NCI-H1092 (cell line): ENCODE measurements at regions not wholly inside any gene's neighbourhood (a gene's known extent, or its start where the extent isn't known, plus 50 kb on each side); places are given as distances from the start of the nearest gene placed in this dataset.

ENCODE experiments used
- DNase-seq: peaks from one replicate; lab custom pipeline; 2025; lab: John Stamatoyannopoulos, UW

GRCh38 chr11:25890626-25891260, 441.2 kb upstream of the ANO3 start:
- DNase-seq, result no peak

DNA sequence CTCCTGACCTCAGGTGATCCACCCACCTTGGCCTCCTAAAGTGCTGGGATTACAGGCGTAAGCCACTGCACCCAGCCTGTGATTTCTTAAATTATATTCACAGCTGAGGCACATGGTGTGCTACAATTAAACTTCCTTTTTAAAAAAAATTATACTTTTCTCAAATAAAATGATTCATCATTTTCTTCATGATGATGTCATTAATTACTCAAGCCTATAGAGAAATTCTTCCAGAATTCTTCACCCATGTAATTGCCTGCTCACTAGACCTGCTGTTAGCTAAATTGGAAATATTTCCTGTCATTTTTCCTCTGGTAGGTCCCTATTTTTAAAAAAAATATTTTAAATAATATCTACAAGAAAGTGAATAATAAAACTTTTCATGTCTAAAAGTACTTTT, 440.0 kb upstream of the ANO3 start:
- DNase-seq, result no peak

DNA sequence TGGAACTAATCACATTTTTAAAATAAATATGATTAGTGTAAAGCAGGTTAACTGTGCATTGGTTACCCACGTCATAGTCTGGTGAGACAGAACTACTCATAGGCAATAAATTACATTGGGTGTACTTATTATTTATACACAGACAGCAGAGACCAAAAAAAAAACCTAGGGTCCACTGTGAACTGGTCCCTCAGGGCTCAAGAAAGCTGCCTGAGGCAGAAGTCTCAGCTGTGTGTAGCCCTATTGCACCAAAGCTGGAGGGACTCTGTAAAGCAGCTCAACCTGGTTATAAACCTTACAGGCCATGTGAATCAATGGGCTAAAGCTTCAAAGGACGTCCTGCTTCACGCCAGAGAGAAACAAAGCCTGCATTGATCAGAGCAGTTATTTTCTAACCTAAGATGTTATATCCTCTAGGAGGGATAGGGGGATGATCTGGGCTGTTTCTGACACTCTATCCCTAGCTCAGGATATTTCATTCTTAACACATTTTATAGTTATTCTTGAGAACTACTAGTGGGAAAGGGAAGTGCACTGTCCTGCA, 432.2 kb upstream of the ANO3 start:
- DNase-seq, result no peak

DNA sequence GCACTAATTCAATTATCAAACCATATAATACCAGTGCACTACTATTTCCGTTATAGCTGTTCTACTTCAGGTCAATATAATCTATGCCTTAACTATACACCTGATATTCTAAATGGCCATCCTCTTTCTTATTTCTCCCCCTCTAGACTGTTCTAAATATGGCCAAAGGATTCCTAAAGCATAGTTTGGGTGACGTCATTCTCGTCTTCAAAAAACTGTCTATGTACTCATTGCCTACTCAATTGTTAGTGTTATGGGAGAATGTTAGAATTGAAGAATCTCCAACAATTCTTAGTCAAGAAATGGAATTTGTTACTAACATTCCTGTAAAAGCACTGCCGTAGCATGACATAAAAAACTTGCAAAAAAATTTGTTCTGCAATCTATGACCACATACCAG, 431.1 kb upstream of the ANO3 start:
- no peak for DNase-seq

GRCh38 chr11:25901415-25901814, 430.5 kb upstream of the ANO3 start:
- no peak for DNase-seq

GRCh38 chr11:25902476-25902875, 429.5 kb upstream of the ANO3 start:
- no peak for DNase-seq

DNA sequence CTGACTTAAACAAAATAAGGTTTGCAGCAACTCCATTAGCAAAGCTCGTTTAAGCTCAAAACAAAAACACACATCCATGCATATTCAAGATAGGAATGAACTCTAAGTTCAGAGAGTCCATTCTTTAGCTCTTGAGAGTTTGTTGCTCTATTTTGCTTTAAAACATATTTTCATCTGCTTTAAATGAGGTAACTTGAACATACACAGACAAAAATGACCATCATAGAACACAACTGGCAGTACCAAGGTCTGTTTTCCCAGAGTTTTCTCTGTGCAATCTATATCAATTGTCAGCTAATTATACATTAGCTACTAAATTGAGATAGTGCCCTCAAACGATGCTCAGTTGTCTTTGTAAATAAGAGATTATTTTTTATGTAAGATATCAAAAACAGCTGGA, 423.2 kb upstream of the ANO3 start:
- DNase-seq, result no peak

DNA sequence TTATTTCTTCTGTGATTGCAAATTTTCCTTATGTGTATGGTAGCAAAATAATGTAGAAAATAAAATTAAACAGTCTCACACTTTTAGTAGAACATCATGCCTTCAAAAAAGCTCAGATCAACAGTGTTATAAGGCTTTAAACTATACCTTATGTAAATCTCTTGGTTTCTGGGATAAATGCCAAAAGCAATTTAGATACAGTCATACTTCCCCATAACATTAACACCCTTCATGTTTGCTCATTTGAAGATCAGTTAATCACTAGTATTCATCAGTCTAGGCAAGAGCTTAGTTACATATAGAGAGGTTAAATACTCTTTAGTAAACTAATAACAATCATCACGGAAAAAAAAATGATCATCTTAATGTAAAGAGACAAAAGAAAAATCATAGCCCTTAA, 421.8 kb upstream of the ANO3 start:
- no peak for DNase-seq

- DNase-seq, result no peak
Measured at GRCh38 chr11:25920356-25920755, 411.6 kb upstream of the ANO3 start.

- no peak for DNase-seq
Measured at GRCh38 chr11:25924586-25924985, 407.3 kb upstream of the ANO3 start.

DNA sequence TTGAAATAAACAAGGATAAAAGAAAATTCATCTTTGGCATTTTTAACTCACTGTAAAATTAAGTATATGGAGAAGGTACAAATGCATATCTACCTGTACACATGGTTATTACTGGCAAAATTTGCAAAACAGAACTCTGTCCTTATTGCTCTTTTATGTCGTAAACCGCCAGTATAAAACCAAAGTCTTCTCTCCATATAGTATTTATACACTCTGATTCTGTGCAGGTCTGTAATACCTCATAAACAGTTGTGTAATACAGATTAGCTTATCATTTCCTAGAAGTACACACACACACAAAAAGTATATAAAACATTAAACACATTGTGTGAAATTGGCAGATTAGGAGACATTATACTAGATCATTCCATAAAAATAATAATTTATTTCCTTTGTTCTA, 406.6 kb upstream of the ANO3 start:
- no peak for DNase-seq

- DNase-seq, result no peak
Measured at GRCh38 chr11:25927411-25927953, 404.4 kb upstream of the ANO3 start.

DNA sequence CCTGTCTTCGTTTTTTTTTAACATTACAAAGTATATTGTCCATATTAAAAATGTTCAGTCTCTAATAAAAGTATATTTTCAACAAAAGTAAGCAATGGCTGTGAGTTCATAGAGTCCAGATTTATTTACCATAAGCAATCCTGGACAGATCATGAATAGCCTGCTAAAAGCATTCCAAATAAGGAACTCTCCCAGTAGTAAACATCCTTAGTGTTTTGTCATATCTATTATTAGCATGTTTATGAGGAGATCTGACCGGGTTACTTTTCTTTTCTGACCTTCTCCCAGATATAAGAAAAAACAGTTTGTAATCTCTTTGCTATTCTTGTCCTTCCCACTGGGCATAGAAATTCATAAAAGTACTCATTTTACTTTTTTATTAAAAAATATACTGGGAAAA, 403.9 kb upstream of the ANO3 start:
- DNase-seq, result no peak

DNA sequence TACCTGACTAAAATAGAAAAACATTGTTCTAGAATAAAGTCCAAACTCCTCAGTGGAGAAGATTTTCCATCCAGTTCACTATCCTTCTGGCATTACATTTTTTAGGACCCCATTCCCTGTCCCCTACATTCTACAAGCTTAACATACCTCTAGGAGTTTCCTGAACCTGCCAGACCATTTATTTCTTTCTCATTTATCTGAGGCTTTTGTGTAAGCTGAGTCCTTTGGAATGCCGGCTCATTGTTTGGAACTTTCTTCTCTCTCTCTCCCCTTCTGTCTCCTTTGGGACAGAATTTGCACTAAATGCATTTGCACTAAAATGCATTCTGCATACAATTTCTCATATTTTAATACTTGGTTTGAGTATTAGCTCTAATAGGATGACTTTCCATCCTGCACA, 393.0 kb upstream of the ANO3 start:
- no peak for DNase-seq

DNA sequence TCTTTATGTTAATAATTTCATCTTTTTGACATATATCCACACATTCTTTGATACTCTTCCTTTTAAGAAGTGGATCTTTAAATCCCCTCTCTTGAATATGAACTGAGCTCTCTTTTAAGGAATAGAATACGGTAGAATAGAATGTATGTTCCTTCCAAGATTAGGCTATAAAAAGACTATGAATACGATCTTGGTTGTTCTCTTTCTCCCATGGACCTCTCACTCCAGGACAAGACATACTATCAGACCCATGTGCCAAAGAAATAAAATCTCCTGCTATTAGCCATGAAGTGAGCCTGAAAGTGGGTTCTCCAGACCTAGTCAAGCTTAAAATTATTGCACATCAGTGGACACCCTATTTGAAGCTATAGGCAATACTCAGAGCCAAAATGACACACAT, 392.2 kb upstream of the ANO3 start:
- DNase-seq, result no peak

DNA sequence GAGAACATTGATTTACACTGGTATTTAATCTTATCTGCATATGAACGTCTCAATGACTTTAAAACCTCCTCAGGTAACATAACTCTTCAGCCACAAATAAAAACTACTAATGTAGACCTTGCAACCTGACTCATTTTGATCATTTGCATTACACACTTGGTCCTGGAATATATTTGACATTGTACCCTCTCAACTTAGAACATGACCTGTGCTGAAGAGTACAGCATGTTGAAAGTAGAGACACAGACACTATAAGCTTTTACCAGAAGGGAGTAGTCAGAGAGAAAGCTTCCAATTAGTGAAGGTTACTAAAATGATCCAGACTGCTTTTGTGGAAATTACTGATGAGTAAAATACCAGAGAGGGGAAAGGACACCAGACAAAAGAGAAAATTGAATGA, 390.6 kb upstream of the ANO3 start:
- DNase-seq, result no peak

DNA sequence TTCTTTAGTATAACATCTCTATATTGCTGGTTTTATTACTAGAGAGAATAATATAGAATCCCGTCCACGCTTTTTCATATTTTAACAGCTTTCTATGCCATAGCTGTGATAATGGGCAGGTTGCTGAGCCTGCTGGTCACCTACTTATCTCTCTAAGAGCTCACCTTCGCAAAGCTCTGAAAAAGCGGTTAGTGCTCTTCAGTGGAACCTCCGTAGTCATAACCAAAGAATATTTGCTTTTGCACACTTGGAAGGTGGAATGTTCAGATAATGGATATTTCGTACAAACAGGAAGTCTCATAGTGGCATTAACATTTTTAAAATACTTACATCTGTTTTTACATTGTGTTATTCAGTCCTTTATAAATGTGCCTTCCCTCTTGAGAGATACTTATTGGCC, 388.9 kb upstream of the ANO3 start:
- DNase-seq, result no peak

- no peak for DNase-seq
Measured at GRCh38 chr11:25943777-25944661, 387.9 kb upstream of the ANO3 start.

DNA sequence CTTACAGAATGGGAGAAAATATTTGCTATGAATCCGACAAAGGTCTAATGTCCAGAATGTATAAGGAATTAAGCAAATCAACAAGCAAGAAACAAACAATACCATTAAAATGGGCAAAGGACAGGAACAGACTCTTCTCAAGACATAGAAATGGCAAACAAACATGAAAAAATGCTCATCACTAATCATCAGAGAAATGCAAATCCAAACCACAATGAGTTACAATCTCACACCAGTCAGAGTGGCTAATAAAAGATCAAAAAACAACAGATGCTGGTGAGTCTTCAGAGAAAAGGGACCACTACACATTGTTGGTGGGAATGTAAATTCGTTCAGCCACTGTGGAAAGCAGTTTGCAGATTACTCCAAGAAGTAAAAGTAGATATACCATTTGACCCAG, 382.0 kb upstream of the ANO3 start:
- DNase-seq, result no peak

- no peak for DNase-seq
Measured at GRCh38 chr11:25953006-25953405, 378.9 kb upstream of the ANO3 start.

GRCh38 chr11:25958045-25958444, 373.9 kb upstream of the ANO3 start:
- no peak for DNase-seq

GRCh38 chr11:25961539-25961938, 370.4 kb upstream of the ANO3 start:
- no peak for DNase-seq
